C4-2B (cell line): ENCODE measurements at regions not wholly inside any gene's neighbourhood (a gene's known extent, or its start where the extent isn't known, plus 50 kb on each side); places are given as distances from the start of the nearest gene placed in this dataset.

Experiments
- CTCF ChIP-seq: fragments of 450-650 bp; conservative IDR thresholded peaks from 2 replicates; pipeline ENCODE4 v1.5.1; 2017; ENCODE audit warnings: mild to moderate bottlenecking
- ZFX ChIP-seq: fragments of 450-650 bp; IDR thresholded peaks from 2 replicates; pipeline ENCODE4 v1.6.1; 2017

GRCh38 chr11:134463716-134464115 lies 51.7 kb upstream of the B3GAT1 start:
- TF ChIP-seq CTCF (no peak), ZFX (no peak)
